ENCODE measurements at regions not wholly inside any gene's neighbourhood (a gene's known extent, or its start where the extent isn't known, plus 50 kb on each side); places are given as distances from the start of the nearest gene placed in this dataset.
"Not testable (repeated sequence)": the region's sequence is repeated elsewhere in the genome, so short reads cannot be mapped to it uniquely, and the experiment has no call there.

DNA sequence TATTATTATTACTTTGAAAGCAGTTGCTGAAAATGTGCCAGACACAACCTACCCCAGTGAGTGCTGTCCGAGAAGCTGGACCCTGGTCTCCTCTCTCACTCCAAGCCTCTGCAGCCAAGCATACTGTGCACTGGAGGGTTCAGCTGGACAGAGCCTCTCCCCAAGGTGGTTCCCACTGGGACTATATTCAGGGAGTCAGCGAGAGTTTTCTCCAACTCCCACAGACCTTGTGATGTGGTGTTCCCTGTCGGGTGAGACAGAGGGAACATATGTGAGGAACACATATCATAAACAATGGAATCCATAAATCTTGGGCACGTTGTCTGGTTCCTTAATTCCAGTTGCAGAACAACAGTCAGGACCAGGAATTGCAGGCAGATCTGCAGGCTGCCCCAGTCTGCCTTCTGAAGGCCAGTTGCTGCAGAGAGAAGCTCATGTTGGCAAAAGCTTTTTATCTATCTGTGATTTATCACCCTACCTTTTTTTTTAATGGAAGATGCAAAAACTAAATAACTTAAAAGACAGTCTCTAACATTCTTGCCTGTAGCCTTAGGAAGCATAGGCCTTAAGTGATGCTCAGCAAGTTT is 619.8 kb upstream of the TBX3 start:
- Histone ChIP-seq H3K4me3 (ENCODE audit: low read length) (no peak overlapping the region), H3K36me3 (ENCODE audit: insufficient read depth, low read length) (no peaks in the 10 kb centered on the region), H3K27ac (ENCODE audit: low read depth, low read length) (no peak overlapping the region), H3K4me1 (ENCODE audit: insufficient read depth, low read length) (no peaks in the 10 kb centered on the region), H3K9me3 (ENCODE audit: low read length) (no peaks in the 10 kb centered on the region), H3K27me3 (ENCODE audit: insufficient read depth, low read length, poor library complexity, severe bottlenecking) (no peaks in the 10 kb centered on the region)
- Mint-ChIP-seq H3K36me3 (no peaks in the 10 kb centered on the region), H3K9me3 (peaks cover 3 to 11% (median 8%) of the 10 kb centered on the region in 5 donors), H3K4me3 (no peak overlapping the region), H3K27ac (no peak overlapping the region), H3K27me3 (no peaks in the 10 kb centered on the region), H3K4me1 (no peaks in the 10 kb centered on the region)
- CTCF ChIA-PET = no interaction called here
- no peak for DNase-seq
- POLR2A ChIA-PET = no interaction called here

GRCh38 chr12:115297445-115297844 is 613.5 kb upstream of the TBX3 start:
- H3K4me3 Mint-ChIP-seq = no peak overlapping the region
- H3K4me1 Mint-ChIP-seq = no peaks in the 10 kb centered on the region
- no peak for DNase-seq
- no peak overlapping the region for H3K4me3 ChIP-seq (ENCODE audit: low read length)
- ChIA-PET POLR2A (no interaction called here), CTCF (no interaction called here)
- H3K4me1 ChIP-seq (ENCODE audit: insufficient read depth, low read length) = no peaks in the 10 kb centered on the region
- H3K27ac Mint-ChIP-seq = no peak overlapping the region
- H3K9me3 ChIP-seq (ENCODE audit: low read length) = no peaks in the 10 kb centered on the region
- H3K27me3 ChIP-seq (ENCODE audit: insufficient read depth, low read length, poor library complexity, severe bottlenecking) = no peaks in the 10 kb centered on the region
- H3K9me3 Mint-ChIP-seq = peaks cover 5 to 17% (median 7%) of the 10 kb centered on the region in 5 donors
- H3K36me3 ChIP-seq (ENCODE audit: insufficient read depth, low read length) = no peaks in the 10 kb centered on the region
- H3K27ac ChIP-seq (ENCODE audit: low read depth, low read length) = no peak overlapping the region
- H3K36me3 Mint-ChIP-seq = no peaks in the 10 kb centered on the region
- H3K27me3 Mint-ChIP-seq = peaks cover 0 to 2% of the 10 kb centered on the region in 2 donors

- Histone ChIP-seq H3K36me3 (ENCODE audit: insufficient read depth, low read length) (no peaks in the 10 kb centered on the region), H3K27me3 (ENCODE audit: insufficient read depth, low read length, poor library complexity, severe bottlenecking) (no peaks in the 10 kb centered on the region), H3K27ac (ENCODE audit: low read depth, low read length) (no peak overlapping the region), H3K9me3 (ENCODE audit: low read length) (no peaks in the 10 kb centered on the region), H3K4me3 (ENCODE audit: low read length) (no peak overlapping the region), H3K4me1 (ENCODE audit: insufficient read depth, low read length) (no peaks in the 10 kb centered on the region)
- no peaks in the 10 kb centered on the region for H3K36me3 Mint-ChIP-seq
- ChIA-PET CTCF (no interaction called here), POLR2A (no interaction called here)
- no peak overlapping the region for H3K4me3 Mint-ChIP-seq
- no peak for DNase-seq
- peaks cover 0 to 2% of the 10 kb centered on the region in 2 donors for H3K27me3 Mint-ChIP-seq
- H3K4me1 Mint-ChIP-seq = no peaks in the 10 kb centered on the region
- no peak overlapping the region for H3K27ac Mint-ChIP-seq
- peaks cover 5 to 16% (median 7%) of the 10 kb centered on the region in 5 donors for H3K9me3 Mint-ChIP-seq
These were observed 612.7 kb upstream of the TBX3 start for GRCh38 chr12:115296613-115297198.

GRCh38 chr12:115295886-115296285 is 611.9 kb upstream of the TBX3 start:
- no peaks in the 10 kb centered on the region for H3K36me3 Mint-ChIP-seq
- no peak overlapping the region for H3K4me3 ChIP-seq (ENCODE audit: low read length)
- H3K27ac ChIP-seq (ENCODE audit: low read depth, low read length) = no peak overlapping the region
- no peaks in the 10 kb centered on the region for H3K4me1 ChIP-seq (ENCODE audit: insufficient read depth, low read length)
- H3K4me3 Mint-ChIP-seq = no peak overlapping the region
- ChIA-PET CTCF (no interaction called here), POLR2A (no interaction called here)
- H3K36me3 ChIP-seq (ENCODE audit: insufficient read depth, low read length) = no peaks in the 10 kb centered on the region
- no peak overlapping the region for H3K27ac Mint-ChIP-seq
- peaks cover 3 to 12% (median 7%) of the 10 kb centered on the region in 5 donors for H3K9me3 Mint-ChIP-seq
- no peaks in the 10 kb centered on the region for H3K4me1 Mint-ChIP-seq
- peaks cover 0 to 2% of the 10 kb centered on the region in 2 donors for H3K27me3 Mint-ChIP-seq
- H3K27me3 ChIP-seq (ENCODE audit: insufficient read depth, low read length, poor library complexity, severe bottlenecking) = no peaks in the 10 kb centered on the region
- DNase-seq = no peak
- no peaks in the 10 kb centered on the region for H3K9me3 ChIP-seq (ENCODE audit: low read length)

GRCh38 chr12:115294453-115295133 is 610.6 kb upstream of the TBX3 start:
- DNase-seq = no peak
- Histone ChIP-seq H3K27me3 (ENCODE audit: insufficient read depth, low read length, poor library complexity, severe bottlenecking) (no peaks in the 10 kb centered on the region), H3K36me3 (ENCODE audit: insufficient read depth, low read length) (no peaks in the 10 kb centered on the region), H3K9me3 (ENCODE audit: low read length) (no peaks in the 10 kb centered on the region), H3K4me3 (ENCODE audit: low read length) (no peak overlapping the region), H3K4me1 (ENCODE audit: insufficient read depth, low read length) (no peaks in the 10 kb centered on the region), H3K27ac (ENCODE audit: low read depth, low read length) (no peak overlapping the region)
- Mint-ChIP-seq H3K27ac (no peak overlapping the region), H3K36me3 (no peaks in the 10 kb centered on the region), H3K4me1 (no peaks in the 10 kb centered on the region), H3K4me3 (no peak overlapping the region), H3K27me3 (peaks cover 0 to 2% of the 10 kb centered on the region in 2 donors), H3K9me3 (peaks cover 3 to 12% (median 7%) of the 10 kb centered on the region in 5 donors)
- ChIA-PET CTCF (no interaction called here), POLR2A (no interaction called here)

GRCh38 chr12:115285429-115285828 is 601.5 kb upstream of the TBX3 start:
- H3K9me3 ChIP-seq (ENCODE audit: low read length); H3K27ac Mint-ChIP-seq; H3K27me3 Mint-ChIP-seq; POLR2A ChIA-PET; H3K4me3 Mint-ChIP-seq; H3K4me1 ChIP-seq (ENCODE audit: insufficient read depth, low read length); DNase-seq; H3K27me3 ChIP-seq (ENCODE audit: insufficient read depth, low read length, poor library complexity, severe bottlenecking); H3K36me3 ChIP-seq (ENCODE audit: insufficient read depth, low read length); CTCF ChIA-PET; H3K4me3 ChIP-seq (ENCODE audit: low read length); H3K27ac ChIP-seq (ENCODE audit: low read depth, low read length); H3K4me1 Mint-ChIP-seq; H3K9me3 Mint-ChIP-seq; H3K36me3 Mint-ChIP-seq: not testable (repeated sequence)

DNA sequence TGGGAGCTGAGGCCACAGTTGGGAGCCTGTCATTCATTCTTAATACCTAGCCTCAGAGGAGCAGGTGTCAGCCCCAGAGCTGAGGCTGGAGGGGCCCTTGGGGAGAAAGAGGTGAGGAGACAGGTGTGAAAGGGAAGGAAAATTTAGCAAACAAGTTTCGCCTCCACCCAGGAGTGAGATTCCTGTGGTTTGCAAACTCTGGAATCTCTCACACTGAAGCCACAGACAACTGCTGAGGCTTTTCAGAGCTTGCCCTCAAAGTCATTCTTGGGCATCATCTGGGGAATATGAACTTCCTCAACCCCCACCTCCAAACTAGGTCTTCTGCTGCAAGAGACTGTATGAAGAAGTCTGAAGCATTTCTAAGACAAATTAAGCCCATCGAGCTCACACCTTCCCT is 589.5 kb upstream of the TBX3 start:
- Histone ChIP-seq H3K27ac (ENCODE audit: low read depth, low read length) (no peak overlapping the region), H3K4me1 (ENCODE audit: insufficient read depth, low read length) (no peaks in the 10 kb centered on the region), H3K9me3 (ENCODE audit: low read length) (no peaks in the 10 kb centered on the region), H3K36me3 (ENCODE audit: insufficient read depth, low read length) (no peaks in the 10 kb centered on the region), H3K4me3 (ENCODE audit: low read length) (no peak overlapping the region), H3K27me3 (ENCODE audit: insufficient read depth, low read length, poor library complexity, severe bottlenecking) (no peaks in the 10 kb centered on the region)
- Mint-ChIP-seq H3K27ac (no peak overlapping the region), H3K27me3 (peaks cover 0 to 5% of the 10 kb centered on the region in 2 donors), H3K4me3 (no peak overlapping the region), H3K9me3 (peaks cover 0 to 9% (median 6%) of the 10 kb centered on the region in 5 donors), H3K36me3 (no peaks in the 10 kb centered on the region), H3K4me1 (no peaks in the 10 kb centered on the region)
- ChIA-PET CTCF (no interaction called here), POLR2A (no interaction called here)
- no peak for DNase-seq

DNA sequence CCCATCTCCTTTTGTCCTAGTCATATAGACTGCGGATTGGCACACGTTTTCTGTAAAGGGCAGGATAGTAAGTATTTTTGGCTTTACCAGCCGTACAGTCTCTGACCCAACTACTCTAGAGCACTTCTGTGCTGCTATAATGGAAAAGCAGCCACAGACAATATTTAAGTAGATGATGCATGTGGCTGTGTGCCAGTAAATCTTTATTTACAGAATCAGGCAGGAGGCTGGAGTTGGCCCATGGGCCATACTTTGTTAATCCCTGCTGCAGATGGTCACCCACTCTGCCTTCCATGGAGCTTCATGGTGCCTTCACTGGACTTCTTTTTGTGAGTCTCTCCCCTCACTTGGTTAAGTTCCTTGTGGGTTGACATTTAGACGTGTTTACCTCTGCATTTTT is 584.5 kb upstream of the TBX3 start:
- no peak overlapping the region for H3K4me3 ChIP-seq (ENCODE audit: low read length)
- no peak overlapping the region for H3K27ac Mint-ChIP-seq
- H3K4me1 ChIP-seq (ENCODE audit: insufficient read depth, low read length) = no peaks in the 10 kb centered on the region
- ChIA-PET CTCF (no interaction called here), POLR2A (no interaction called here)
- no peak overlapping the region for H3K27ac ChIP-seq (ENCODE audit: low read depth, low read length)
- peaks cover 0 to 1% of the 10 kb centered on the region in 2 donors for H3K27me3 Mint-ChIP-seq
- no peak overlapping the region for H3K4me3 Mint-ChIP-seq
- no peaks in the 10 kb centered on the region for H3K27me3 ChIP-seq (ENCODE audit: insufficient read depth, low read length, poor library complexity, severe bottlenecking)
- DNase-seq = no peak
- no peaks in the 10 kb centered on the region for H3K4me1 Mint-ChIP-seq
- no peaks in the 10 kb centered on the region for H3K9me3 ChIP-seq (ENCODE audit: low read length)
- peaks cover 0 to 4% (median 2%) of the 10 kb centered on the region in 5 donors for H3K9me3 Mint-ChIP-seq
- no peaks in the 10 kb centered on the region for H3K36me3 ChIP-seq (ENCODE audit: insufficient read depth, low read length)
- no peaks in the 10 kb centered on the region for H3K36me3 Mint-ChIP-seq

Data from CD8-positive, alpha-beta memory T cell (primary cell).